ENCODE measurements at regions not wholly inside any gene's neighbourhood (a gene's known extent, or its start where the extent isn't known, plus 50 kb on each side); places are given as distances from the start of the nearest gene placed in this dataset.
A peak's percentile ranks its signal among the peaks of the same experiment; 100 is the strongest.

DNA sequence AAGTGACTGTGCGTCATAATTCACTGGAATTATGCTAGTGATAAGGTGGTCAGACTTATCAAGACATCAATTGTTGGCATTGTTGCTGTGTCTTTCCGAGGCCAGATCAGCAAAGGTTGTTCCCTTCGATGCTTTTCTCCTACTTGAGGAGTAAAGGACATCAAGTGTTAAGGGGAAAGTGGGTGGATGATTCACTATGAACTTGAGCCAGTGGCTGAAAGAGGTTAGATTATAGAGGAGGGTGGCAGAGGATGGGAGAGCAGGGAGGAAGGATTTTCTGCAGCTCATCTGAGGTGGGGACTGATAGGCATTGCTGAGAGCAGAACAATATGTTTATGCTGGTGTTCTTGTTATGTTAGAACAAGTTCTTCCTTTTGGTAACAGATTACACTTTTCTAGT, 131.4 kb upstream of the AGR3 start:
- no peaks in the 10 kb centered on the region for H3K36me3 ChIP-seq
- DNase-seq (ENCODE audit: low spot score in 2 of 2), result no peak
- H3K27me3 ChIP-seq, result no peaks in the 10 kb centered on the region
- no peak overlapping the region for H3K4me3 ChIP-seq
- no peak for TF ChIP-seq POLR2A (IDR thresholded peaks at IDR 0.05)
- TF ChIP-seq POLR2AphosphoS5 (IDR thresholded peaks at IDR 0.05), result no peak
- TF ChIP-seq, protein P1, sequence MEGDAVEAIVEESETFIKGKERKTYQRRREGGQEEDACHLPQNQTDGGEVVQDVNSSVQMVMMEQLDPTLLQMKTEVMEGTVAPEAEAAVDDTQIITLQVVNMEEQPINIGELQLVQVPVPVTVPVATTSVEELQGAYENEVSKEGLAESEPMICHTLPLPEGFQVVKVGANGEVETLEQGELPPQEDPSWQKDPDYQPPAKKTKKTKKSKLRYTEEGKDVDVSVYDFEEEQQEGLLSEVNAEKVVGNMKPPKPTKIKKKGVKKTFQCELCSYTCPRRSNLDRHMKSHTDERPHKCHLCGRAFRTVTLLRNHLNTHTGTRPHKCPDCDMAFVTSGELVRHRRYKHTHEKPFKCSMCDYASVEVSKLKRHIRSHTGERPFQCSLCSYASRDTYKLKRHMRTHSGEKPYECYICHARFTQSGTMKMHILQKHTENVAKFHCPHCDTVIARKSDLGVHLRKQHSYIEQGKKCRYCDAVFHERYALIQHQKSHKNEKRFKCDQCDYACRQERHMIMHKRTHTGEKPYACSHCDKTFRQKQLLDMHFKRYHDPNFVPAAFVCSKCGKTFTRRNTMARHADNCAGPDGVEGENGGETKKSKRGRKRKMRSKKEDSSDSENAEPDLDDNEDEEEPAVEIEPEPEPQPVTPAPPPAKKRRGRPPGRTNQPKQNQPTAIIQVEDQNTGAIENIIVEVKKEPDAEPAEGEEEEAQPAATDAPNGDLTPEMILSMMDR (IDR thresholded peaks at IDR 0.05), result no peak
- H3K27ac ChIP-seq, result no peak overlapping the region
- H3K4me1 ChIP-seq, result peaks cover 0 to 13% of the 10 kb centered on the region in 2 donors
- intact Hi-C loops (cut with DNase I; ENCODE audit: low total_unique reads), result no loop called here
- H3K9me3 ChIP-seq, result no peaks in the 10 kb centered on the region

DNA sequence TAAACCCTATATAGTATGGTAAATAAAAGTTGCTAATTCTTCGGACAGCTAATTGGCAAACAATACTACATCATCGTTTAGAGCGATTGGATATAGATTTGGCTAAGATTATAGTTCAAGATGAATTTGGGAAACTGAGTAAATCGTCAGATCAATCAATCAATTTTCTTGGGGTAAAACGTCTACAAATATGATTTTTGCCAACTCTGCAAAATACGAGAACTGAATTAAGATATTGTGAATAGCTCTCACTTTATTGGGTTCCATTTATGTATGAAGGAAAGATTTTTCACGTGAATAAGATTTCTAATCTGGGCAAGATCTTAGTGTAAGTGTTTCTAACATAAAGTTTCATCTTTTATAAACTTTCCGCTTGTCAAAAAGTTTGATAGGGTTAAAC, 132.9 kb upstream of the AGR3 start:
- H3K4me1 ChIP-seq, result peaks cover 0 to 7% of the 10 kb centered on the region in 2 donors

DNA sequence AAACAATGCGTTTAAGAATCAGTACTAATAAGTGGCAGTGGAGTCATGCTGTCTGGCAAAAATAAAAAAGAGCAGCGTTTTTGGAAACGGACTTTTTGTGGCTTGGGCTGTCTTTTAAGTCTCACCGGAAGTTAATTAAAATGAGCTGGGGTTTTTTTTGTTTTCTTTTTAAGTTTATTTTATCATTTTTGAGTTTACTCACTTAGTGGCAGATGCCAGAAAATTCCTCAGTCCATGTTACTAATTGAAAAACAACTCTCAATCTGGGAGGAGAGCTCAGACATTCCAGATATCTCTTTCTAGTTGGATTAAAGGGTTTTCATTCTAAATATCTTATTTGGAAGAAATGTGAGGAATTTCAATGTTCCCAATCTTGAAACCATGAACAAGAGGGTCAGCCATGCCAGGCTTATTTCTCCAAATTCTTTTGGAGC, 133.8 kb upstream of the AGR3 start:
- DNase-seq (ENCODE audit: low spot score in 2 of 2), result no peak
- no peaks in the 10 kb centered on the region for H3K36me3 ChIP-seq
- no peaks in the 10 kb centered on the region for H3K27me3 ChIP-seq
- H3K4me3 ChIP-seq, result no peak overlapping the region
- H3K9me3 ChIP-seq, result no peaks in the 10 kb centered on the region
- TF ChIP-seq, protein P1 (IDR thresholded peaks at IDR 0.05), result no peak
- TF ChIP-seq POLR2A (IDR thresholded peaks at IDR 0.05) (no peak), POLR2AphosphoS5 (IDR thresholded peaks at IDR 0.05) (no peak)
- peaks cover 0 to 3% of the 10 kb centered on the region in 2 donors for H3K4me1 ChIP-seq
- peak overlapping the region; percentile 45 to 62 for H3K27ac ChIP-seq
- intact Hi-C loops (cut with DNase I; ENCODE audit: low total_unique reads), result no loop called here

More for the DNA sequence above, 132.9 kb upstream of the AGR3 start:
- H3K27me3 ChIP-seq, result no peaks in the 10 kb centered on the region
- DNase-seq (ENCODE audit: low spot score in 2 of 2), result no peak
- TF ChIP-seq, protein P1 (IDR thresholded peaks at IDR 0.05), result no peak
- no peak for TF ChIP-seq POLR2AphosphoS5 (IDR thresholded peaks at IDR 0.05)
- TF ChIP-seq POLR2A (IDR thresholded peaks at IDR 0.05), result no peak
- intact Hi-C loops (cut with DNase I; ENCODE audit: low total_unique reads), result no loop called here
- no peaks in the 10 kb centered on the region for H3K9me3 ChIP-seq
- H3K36me3 ChIP-seq, result no peaks in the 10 kb centered on the region
- H3K4me3 ChIP-seq, result no peak overlapping the region
- no peak overlapping the region for H3K27ac ChIP-seq

DNA sequence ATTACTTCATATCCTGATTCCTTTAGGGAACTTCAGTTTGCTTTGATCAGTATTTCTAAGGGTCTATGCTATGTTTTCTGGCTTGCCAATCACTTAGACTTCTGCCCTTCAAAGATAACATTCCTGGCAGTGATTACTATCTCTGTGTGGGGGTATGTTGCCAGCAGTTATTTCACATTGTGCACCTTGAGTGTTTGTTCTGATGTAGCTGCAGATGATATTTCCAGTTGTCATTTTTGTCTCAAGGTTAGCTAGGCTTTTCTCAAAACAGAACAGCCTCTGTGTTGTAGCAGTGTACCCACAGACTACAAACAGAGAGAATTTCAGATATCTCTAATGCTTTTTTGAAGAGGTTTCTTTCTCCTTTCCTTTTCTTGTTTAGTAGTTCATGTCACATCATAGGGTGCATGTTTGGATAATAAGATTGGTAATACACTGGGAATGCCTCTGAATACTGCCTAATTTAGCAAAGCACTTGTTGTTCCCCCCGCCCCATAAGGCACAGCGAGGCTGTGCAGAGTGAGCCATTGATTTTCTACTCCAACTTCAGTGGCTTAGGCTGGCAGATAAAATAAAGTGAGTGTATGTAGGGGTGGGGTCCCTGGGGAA, 134.7 kb upstream of the AGR3 start:
- no peaks in the 10 kb centered on the region for H3K9me3 ChIP-seq
- intact Hi-C loops (cut with DNase I; ENCODE audit: low total_unique reads), result no loop called here
- no peak overlapping the region for H3K4me3 ChIP-seq
- TF ChIP-seq POLR2A (IDR thresholded peaks at IDR 0.05) (no peak), POLR2AphosphoS5 (IDR thresholded peaks at IDR 0.05) (no peak)
- TF ChIP-seq, protein P1 (IDR thresholded peaks at IDR 0.05), result no peak
- no peaks in the 10 kb centered on the region for H3K36me3 ChIP-seq
- H3K27me3 ChIP-seq, result no peaks in the 10 kb centered on the region
- H3K4me1 ChIP-seq, result peaks cover 0 to 3% of the 10 kb centered on the region in 2 donors
- DNase-seq (ENCODE audit: low spot score in 2 of 2), result no peak
- peak overlapping the region; percentile 37 to 55 for H3K27ac ChIP-seq

DNA sequence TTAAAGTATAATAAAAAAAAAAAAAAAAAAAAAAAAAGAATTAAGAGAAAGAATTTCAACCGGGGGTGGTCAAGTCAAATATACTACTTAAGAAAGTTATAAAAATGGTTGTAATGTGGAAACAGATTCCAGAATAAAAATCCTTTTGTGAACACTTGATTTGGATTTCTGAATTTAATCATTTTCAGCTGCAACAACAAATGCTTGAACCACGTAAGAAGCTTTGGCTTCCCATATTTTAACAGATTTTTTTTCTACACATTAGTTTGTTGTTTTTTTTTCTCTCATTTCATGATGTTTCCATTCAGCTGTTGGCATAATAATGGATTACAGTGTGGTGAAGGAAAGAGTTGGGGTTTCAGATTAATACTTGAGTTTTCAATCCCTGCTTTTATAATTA, 137.3 kb upstream of the AGR3 start:
- TF ChIP-seq, protein P1 (IDR thresholded peaks at IDR 0.05), result no peak
- TF ChIP-seq POLR2A (IDR thresholded peaks at IDR 0.05), result no peak
- no peak for TF ChIP-seq POLR2AphosphoS5 (IDR thresholded peaks at IDR 0.05)
- intact Hi-C loops (cut with DNase I; ENCODE audit: low total_unique reads), result no loop called here
- DNase-seq (ENCODE audit: low spot score in 2 of 2), result no peak
- Histone ChIP-seq H3K36me3 (no peaks in the 10 kb centered on the region), H3K9me3 (no peaks in the 10 kb centered on the region), H3K27me3 (no peaks in the 10 kb centered on the region), H3K27ac (no peak overlapping the region), H3K4me1 (peaks cover 0 to 3% of the 10 kb centered on the region in 2 donors), H3K4me3 (no peak overlapping the region)

Data from breast epithelium (tissue), 4 donors.